H1 (cell line): ENCODE measurements at regions not wholly inside any gene's neighbourhood (a gene's known extent, or its start where the extent isn't known, plus 50 kb on each side); places are given as distances from the start of the nearest gene placed in this dataset.

Experiments
- BACH1 ChIP-seq: IDR thresholded peaks from 2 replicates; pipeline ENCODE4 v1.6.1; 2012; ENCODE audit warnings: low read length, improper control_type of control experiment
- HDAC2 ChIP-seq, 2 experiments: fragments of 300-600 bp in 1 of 2; sonication (generic) in 1 of 2; IDR thresholded peaks; 2 replicates each; pipeline ENCODE4 v1.6.1; 2011 to 2012; ENCODE audit warnings: low read depth in 2 of 2, low read length in 2 of 2, mild to moderate bottlenecking in 2 of 2, moderate library complexity in 2 of 2, borderline replicate concordance in 1 of 2, inconsistent platforms in 1 of 2
- PHF8 ChIP-seq: fragments of 200-600 bp; sonication (generic); conservative IDR thresholded peaks from 2 replicates; pipeline ENCODE4 v1.7.1; 2012; ENCODE audit warnings: low read depth, mild to moderate bottlenecking, inconsistent platforms, low read length, moderate library complexity
- TCF12 ChIP-seq: IDR thresholded peaks from 2 replicates; pipeline ENCODE4 v1.6.1; 2011; ENCODE audit warnings: low read depth, mild to moderate bottlenecking, low read length
- TEAD4 ChIP-seq: IDR thresholded peaks from 2 replicates; pipeline ENCODE4 v1.6.1; 2012; ENCODE audit warnings: low read depth, low read length, inconsistent platforms, mixed read lengths

- TF ChIP-seq HDAC2 (IDR thresholded peaks at IDR 0.05; ENCODE audit: borderline replicate concordance in 1 of 2, low read depth in 2 of 2, low read length in 2 of 2) (no peak), PHF8 (no peak), BACH1 (no peak), TCF12 (no peak), TEAD4 (no peak)
These were observed 66.2 kb upstream of the PGRMC2 start (continued) for GRCh38 chr4:128353791-128354190.
